Activated CD4-positive, alpha-beta T cell treated with anti-CD3 and anti-CD28 coated beads, Interleukin-2, amount 10 ng/mL, durations not matched to agents 24 days and 14 days (primary cell): ENCODE measurements at regions not wholly inside any gene's neighbourhood (a gene's known extent, or its start where the extent isn't known, plus 50 kb on each side); places are given as distances from the start of the nearest gene placed in this dataset.

Experiments used
- DNase-seq: peaks from one replicate; pipeline ENCODE4 v3.0.0; 2022
- H3K27ac Mint-ChIP-seq: one replicate; pipeline ENCODE4 v1.8.0; 2022; ENCODE audit warnings: mild to moderate bottlenecking, mixed read lengths
- H3K27me3 Mint-ChIP-seq: one replicate; pipeline ENCODE4 v1.8.0; 2022; ENCODE audit warnings: mixed read lengths
- H3K36me3 Mint-ChIP-seq: one replicate; pipeline ENCODE4 v1.8.0; 2022; ENCODE audit warnings: low read depth, mild to moderate bottlenecking, mixed read lengths
- H3K4me1 Mint-ChIP-seq: one replicate; pipeline ENCODE4 v1.8.0; 2021; ENCODE audit warnings: mixed read lengths
- H3K4me3 Mint-ChIP-seq: one replicate; pipeline ENCODE4 v1.8.0; 2022; ENCODE audit warnings: mild to moderate bottlenecking, moderate library complexity, mixed read lengths
- H3K9me3 Mint-ChIP-seq: one replicate; pipeline ENCODE4 v1.8.0; 2021; ENCODE audit warnings: mixed read lengths
- intact Hi-C: fragments of 100-400 bp; cut with micrococcal nuclease; formaldehyde crosslinking; loops from one replicate; pipeline ENCODE4 v1.15.1; 2023

DNA sequence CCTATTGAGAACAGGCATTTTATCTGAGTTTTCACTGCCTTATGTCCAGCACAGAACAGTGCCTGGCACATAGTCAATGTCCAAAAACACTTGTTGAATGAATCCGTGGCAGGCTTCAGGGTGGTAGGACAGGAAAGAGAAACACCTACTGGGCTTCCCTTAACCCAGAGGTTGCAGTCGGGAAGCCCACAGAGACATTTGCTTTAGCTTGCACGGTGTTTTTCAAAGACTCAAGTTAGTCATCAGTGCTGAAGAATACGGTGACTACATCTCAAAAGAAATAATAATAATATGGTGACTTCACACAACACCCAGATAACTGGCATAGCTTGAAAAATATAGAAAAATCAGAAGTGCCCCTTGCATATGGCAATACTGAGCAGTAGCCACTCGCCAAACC lies 160.4 kb downstream of the CD83 start:
- Mint-ChIP-seq H3K36me3 (peaks cover under 1% of the 10 kb centered on the region), H3K27me3 (no peaks in the 10 kb centered on the region), H3K4me3 (peak overlapping the region; percentile 71), H3K4me1 (peaks cover 42% of the 10 kb centered on the region), H3K9me3 (peaks cover 5% of the 10 kb centered on the region), H3K27ac (peak overlapping the region; percentile 92)
- intact Hi-C loops, result loop anchor here (10.0 kb wide), 2 partner anchors 597 to 967 kb away; partner anchors contain the start of gene JARID2
- no peak for DNase-seq

GRCh38 chr6:14278446-14278845 lies 160.9 kb downstream of the CD83 start:
- Mint-ChIP-seq H3K4me1 (peaks cover 42% of the 10 kb centered on the region), H3K27me3 (no peaks in the 10 kb centered on the region), H3K36me3 (no peaks in the 10 kb centered on the region), H3K4me3 (no peak overlapping the region), H3K27ac (peak overlapping the region; percentile 92), H3K9me3 (peaks cover 5% of the 10 kb centered on the region)
- intact Hi-C loops, result loop anchor here (10.0 kb wide), 2 partner anchors 596 to 966 kb away; partner anchors contain the start of gene JARID2
- DNase-seq, result no peak

- intact Hi-C loops, result no loop called here
- Mint-ChIP-seq H3K9me3 (peaks cover 5% of the 10 kb centered on the region), H3K36me3 (no peaks in the 10 kb centered on the region), H3K4me3 (no peak overlapping the region), H3K4me1 (peaks cover 32% of the 10 kb centered on the region), H3K27me3 (no peaks in the 10 kb centered on the region), H3K27ac (no peak overlapping the region)
- no peak for DNase-seq
These were observed 162.5 kb downstream of the CD83 start for GRCh38 chr6:14280006-14280510.

DNA sequence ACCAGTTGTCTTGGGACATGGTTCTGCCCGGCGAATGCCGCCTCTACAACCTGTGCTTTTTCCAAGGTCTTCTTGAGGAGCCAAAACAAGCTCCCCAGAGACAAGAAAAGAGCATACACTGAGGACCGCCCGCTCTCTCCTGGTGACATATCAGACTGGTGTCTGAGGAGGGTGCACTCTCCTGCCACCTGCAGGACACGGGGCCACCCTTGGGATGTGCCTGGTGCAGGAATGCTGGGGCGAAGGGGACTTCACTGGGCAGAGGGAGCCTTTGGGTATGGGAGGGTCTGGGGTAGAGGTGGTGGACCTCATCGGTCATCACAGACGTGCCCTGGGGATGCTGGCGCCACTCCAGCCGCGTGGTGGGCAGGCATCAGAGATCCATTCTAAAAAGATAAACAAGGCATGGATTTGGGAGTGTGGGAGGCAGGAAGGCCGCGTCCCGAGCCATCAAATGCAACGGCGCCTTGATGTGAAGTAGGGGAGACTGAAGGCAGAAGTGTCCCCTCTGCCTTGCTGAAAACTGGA lies 163.3 kb downstream of the CD83 start:
- H3K9me3 Mint-ChIP-seq, result peaks cover 5% of the 10 kb centered on the region
- H3K4me1 Mint-ChIP-seq, result peaks cover 25% of the 10 kb centered on the region
- DNase-seq, result no peak
- intact Hi-C loops, result no loop called here
- no peak overlapping the region for H3K4me3 Mint-ChIP-seq
- H3K27me3 Mint-ChIP-seq, result no peaks in the 10 kb centered on the region
- H3K27ac Mint-ChIP-seq, result no peak overlapping the region
- H3K36me3 Mint-ChIP-seq, result no peaks in the 10 kb centered on the region

DNA sequence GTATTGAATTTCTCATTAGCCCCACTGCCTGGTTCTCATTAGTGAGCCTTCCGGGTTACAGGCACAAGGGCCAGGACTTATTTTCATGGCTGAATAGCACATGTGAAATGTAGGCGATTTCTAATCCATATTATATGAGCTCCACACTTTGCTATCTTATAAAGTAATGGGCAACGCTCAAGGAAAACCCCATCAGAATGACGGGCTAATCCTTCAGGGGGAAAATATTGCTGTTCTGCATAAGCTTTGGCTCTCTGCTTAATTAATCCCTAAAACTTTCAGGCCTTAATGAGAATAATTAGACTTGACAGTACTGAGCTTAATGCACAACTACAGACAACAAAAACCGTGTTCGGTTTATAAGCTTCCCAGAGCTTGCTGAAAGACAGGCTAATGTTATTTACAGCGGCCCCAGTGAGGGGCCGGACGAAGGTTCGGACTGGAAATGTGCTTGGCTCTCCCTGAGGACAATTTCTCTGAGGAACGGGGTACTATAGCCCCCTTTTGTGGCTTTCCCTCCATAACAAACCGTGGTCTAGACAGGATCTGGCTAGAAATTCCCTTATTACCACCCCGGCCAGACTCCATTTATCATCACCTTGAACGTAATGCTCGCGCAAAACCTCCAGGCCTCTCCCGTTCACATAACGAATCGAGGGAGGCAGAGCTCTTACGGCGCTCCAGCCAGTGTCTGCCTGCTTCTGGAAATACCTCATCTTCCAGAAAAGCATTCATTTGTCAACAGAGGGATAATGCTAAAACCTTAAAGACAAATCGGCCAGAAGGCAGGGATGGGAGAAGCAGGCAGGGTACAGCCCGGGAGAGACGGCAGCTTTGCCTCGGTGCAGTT lies 164.5 kb downstream of the CD83 start:
- Mint-ChIP-seq H3K36me3 (no peaks in the 10 kb centered on the region), H3K4me1 (peaks cover 13% of the 10 kb centered on the region), H3K27ac (no peak overlapping the region), H3K4me3 (no peak overlapping the region), H3K9me3 (peaks cover 5% of the 10 kb centered on the region), H3K27me3 (no peaks in the 10 kb centered on the region)
- DNase-seq, result no peak
- intact Hi-C loops, result no loop called here

DNA sequence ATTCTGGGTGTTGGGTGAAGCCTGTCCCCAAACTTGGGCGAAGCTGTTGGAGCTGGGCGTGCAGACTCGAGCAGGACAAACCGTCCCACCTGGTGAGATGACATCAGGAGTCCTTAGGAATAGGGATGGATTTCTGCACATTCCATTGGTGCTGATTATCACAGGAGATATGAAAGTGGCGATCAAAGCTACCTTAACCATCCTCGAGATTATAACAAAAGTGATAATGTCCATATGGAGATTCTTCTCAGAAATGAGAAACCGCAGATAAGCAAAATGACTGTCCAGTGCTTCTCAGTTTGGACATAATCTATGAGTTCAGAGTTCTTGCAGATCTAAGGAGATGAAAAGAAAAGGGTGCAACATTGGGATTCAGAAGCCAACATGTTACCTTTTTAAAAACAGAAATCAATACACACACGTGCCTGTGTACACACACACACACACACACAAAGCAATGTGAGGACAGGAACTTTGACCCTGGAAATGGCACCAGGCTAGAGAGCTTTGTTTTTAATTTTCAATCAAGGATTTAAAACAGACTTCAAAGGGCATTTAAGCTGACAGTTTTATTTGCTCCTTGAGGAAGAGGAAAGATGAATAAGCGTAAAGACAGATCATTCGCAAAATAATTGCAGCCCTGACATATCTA lies 165.4 kb downstream of the CD83 start:
- Mint-ChIP-seq H3K27me3 (no peaks in the 10 kb centered on the region), H3K9me3 (peaks cover 6% of the 10 kb centered on the region), H3K4me1 (peaks cover 3% of the 10 kb centered on the region), H3K4me3 (no peak overlapping the region), H3K27ac (no peak overlapping the region), H3K36me3 (no peaks in the 10 kb centered on the region)
- DNase-seq, result no peak
- intact Hi-C loops, result no loop called here

DNA sequence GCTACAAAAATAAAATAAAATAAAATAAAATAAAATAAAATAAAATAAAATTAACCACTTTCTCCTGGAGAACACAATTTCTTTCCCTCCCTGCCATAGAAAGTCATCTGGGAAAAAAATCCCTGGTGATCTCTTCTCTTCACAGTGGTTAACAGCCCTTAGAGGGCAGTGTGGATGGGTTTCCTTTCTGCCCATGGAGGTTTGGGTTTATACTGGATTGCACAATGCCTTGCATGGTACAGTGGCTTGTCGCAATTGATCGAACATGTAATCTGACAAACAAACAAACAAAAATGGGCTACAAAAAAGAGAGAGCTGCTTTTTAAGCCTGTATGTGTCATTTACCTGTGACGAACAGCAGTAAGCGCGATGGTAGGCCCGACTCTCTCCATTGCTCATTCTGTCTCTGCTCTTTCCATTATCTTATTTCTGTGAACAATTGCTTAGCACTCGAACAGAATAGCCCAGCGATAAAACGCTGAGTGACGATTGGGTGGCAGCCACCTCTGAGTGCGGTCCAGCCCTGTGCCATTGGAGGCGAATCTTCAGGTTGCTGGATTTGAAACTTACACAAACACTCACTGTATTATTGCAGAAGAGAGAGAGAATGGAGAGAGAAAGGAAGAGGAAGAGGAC lies 166.1 kb downstream of the CD83 start:
- H3K4me3 Mint-ChIP-seq, result no peak overlapping the region
- no peaks in the 10 kb centered on the region for H3K36me3 Mint-ChIP-seq
- intact Hi-C loops, result no loop called here
- H3K9me3 Mint-ChIP-seq, result peaks cover 9% of the 10 kb centered on the region
- H3K4me1 Mint-ChIP-seq, result no peaks in the 10 kb centered on the region
- H3K27ac Mint-ChIP-seq, result no peak overlapping the region
- H3K27me3 Mint-ChIP-seq, result no peaks in the 10 kb centered on the region
- DNase-seq, result no peak

GRCh38 chr6:14284969-14285590 lies 167.5 kb downstream of the CD83 start:
- intact Hi-C loops, result no loop called here
- no peaks in the 10 kb centered on the region for H3K36me3 Mint-ChIP-seq
- peaks cover 3% of the 10 kb centered on the region for H3K4me1 Mint-ChIP-seq
- no peaks in the 10 kb centered on the region for H3K27me3 Mint-ChIP-seq
- no peak overlapping the region for H3K4me3 Mint-ChIP-seq
- DNase-seq, result no peak
- H3K9me3 Mint-ChIP-seq, result peaks cover 6% of the 10 kb centered on the region
- no peak overlapping the region for H3K27ac Mint-ChIP-seq

DNA sequence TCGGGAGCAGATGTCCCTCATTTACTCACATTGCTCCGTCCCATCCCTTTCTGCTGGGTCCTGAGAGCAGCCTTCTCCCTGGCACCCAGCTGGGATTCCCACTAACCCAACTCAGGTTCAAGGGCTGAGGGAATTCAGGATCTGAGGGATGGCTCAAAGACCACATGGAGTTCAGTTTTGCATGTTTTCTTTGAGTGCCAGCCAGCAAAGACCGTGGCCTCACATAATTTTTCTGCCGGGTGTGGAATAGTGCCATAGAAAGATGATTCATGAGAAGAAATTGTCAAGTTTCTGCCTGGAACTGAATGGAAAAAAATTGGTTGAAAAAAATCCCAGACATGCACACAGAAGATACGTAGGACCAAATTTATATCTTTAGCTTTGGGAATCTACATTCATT lies 168.6 kb downstream of the CD83 start:
- Mint-ChIP-seq H3K4me3 (no peak overlapping the region), H3K9me3 (peaks cover 4% of the 10 kb centered on the region), H3K4me1 (peaks cover 12% of the 10 kb centered on the region), H3K27me3 (no peaks in the 10 kb centered on the region), H3K36me3 (no peaks in the 10 kb centered on the region), H3K27ac (no peak overlapping the region)
- intact Hi-C loops, result no loop called here
- no peak for DNase-seq

- no peak overlapping the region for H3K27ac Mint-ChIP-seq
These were observed 169.3 kb downstream of the CD83 start for GRCh38 chr6:14286634-14287428.

DNA sequence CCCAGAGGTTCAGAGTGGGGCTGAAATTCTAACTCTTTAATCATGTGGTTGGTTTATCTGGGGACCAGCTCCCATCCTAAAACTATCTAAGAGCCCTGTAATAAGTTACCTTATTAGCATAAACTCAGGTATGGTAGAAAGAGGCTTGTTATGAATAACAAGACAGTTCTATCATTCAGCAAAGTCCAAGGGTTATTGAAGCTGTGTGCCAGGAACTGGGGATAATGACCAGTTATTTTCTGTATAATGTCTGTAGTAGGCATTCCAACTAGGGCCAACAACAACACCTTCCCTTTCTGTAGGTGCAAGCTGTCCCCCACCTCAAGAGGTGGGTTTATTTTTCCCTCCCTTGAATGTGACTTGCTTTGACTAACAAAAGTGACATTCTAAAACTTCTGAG lies 170.1 kb downstream of the CD83 start:
- intact Hi-C loops, result no loop called here
- Mint-ChIP-seq H3K27me3 (peaks cover 3% of the 10 kb centered on the region), H3K4me3 (no peak overlapping the region), H3K27ac (no peak overlapping the region), H3K9me3 (peaks cover 4% of the 10 kb centered on the region), H3K36me3 (no peaks in the 10 kb centered on the region), H3K4me1 (peaks cover 12% of the 10 kb centered on the region)
- no peak for DNase-seq

More at GRCh38 chr6:14286634-14287428, 169.3 kb downstream of the CD83 start:
- no peak overlapping the region for H3K4me3 Mint-ChIP-seq
- H3K4me1 Mint-ChIP-seq, result peaks cover 12% of the 10 kb centered on the region
- no peaks in the 10 kb centered on the region for H3K36me3 Mint-ChIP-seq
- intact Hi-C loops, result no loop called here
- no peak for DNase-seq
- H3K27me3 Mint-ChIP-seq, result no peaks in the 10 kb centered on the region
- H3K9me3 Mint-ChIP-seq, result peaks cover 4% of the 10 kb centered on the region

- H3K36me3 Mint-ChIP-seq, result no peaks in the 10 kb centered on the region
- no peak overlapping the region for H3K27ac Mint-ChIP-seq
- intact Hi-C loops, result no loop called here
- H3K27me3 Mint-ChIP-seq, result peaks cover 3% of the 10 kb centered on the region
- H3K4me3 Mint-ChIP-seq, result no peak overlapping the region
- H3K4me1 Mint-ChIP-seq, result peaks cover 12% of the 10 kb centered on the region
- no peak for DNase-seq
- H3K9me3 Mint-ChIP-seq, result peaks cover 4% of the 10 kb centered on the region
These were observed 171.3 kb downstream of the CD83 start for GRCh38 chr6:14288910-14289309.
